Right lung (tissue), 2 donors: ENCODE measurements at regions not wholly inside any gene's neighbourhood (a gene's known extent, or its start where the extent isn't known, plus 50 kb on each side); places are given as distances from the start of the nearest gene placed in this dataset.
"Not testable (repeated sequence)": the region's sequence is repeated elsewhere in the genome, so short reads cannot be mapped to it uniquely, and the experiment has no call there.

Experiments
- DNase-seq, 2 donors: peaks; one replicate each; pipeline ENCODE4 v3.0.0-alpha.2; 2013

- no peak for DNase-seq
Observed at GRCh38 chr10:80750268-80750667, 212.6 kb downstream of the SH2D4B start.

GRCh38 chr10:80751940-80752339 is 214.2 kb downstream of the SH2D4B start:
- DNase-seq = no peak

GRCh38 chr10:80753612-80754011 is 215.9 kb downstream of the SH2D4B start:
- no peak for DNase-seq

GRCh38 chr10:80755893-80756292 is 218.2 kb downstream of the SH2D4B start:
- no peak for DNase-seq

- DNase-seq = no peak
Observed at GRCh38 chr10:80759693-80760092, 222.0 kb downstream of the SH2D4B start.

- DNase-seq = no peak
Observed at GRCh38 chr10:80760914-80761371, 223.2 kb downstream of the SH2D4B start.

GRCh38 chr10:80767963-80768362 is 230.3 kb downstream of the SH2D4B start:
- DNase-seq = no peak

- no peak for DNase-seq
Observed at GRCh38 chr10:80769700-80770160, 232.0 kb downstream of the SH2D4B start.

- no peak for DNase-seq
Observed at GRCh38 chr10:80770239-80770638, 232.5 kb downstream of the SH2D4B start.

GRCh38 chr10:80771285-80771684 is 233.6 kb downstream of the SH2D4B start:
- no peak for DNase-seq

GRCh38 chr10:80771902-80772555 is 234.3 kb downstream of the SH2D4B start:
- no peak for DNase-seq

- no peak for DNase-seq
Observed at GRCh38 chr10:80772596-80772995, 234.9 kb downstream of the SH2D4B start.

- no peak for DNase-seq
Observed at GRCh38 chr10:80784695-80785094, 247.0 kb downstream of the SH2D4B start.

- DNase-seq = no peak
Observed at GRCh38 chr10:80786322-80786721, 248.6 kb downstream of the SH2D4B start.

- DNase-seq = no peak
Observed at GRCh38 chr10:80787952-80788351, 250.2 kb downstream of the SH2D4B start.

GRCh38 chr10:80794994-80795393 is 257.3 kb downstream of the SH2D4B start:
- DNase-seq = no peak

GRCh38 chr10:80805343-80806020 is 267.8 kb downstream of the SH2D4B start:
- no peak for DNase-seq

GRCh38 chr10:80814147-80814652 is 276.5 kb downstream of the SH2D4B start:
- no peak for DNase-seq

GRCh38 chr10:80829151-80829550 is 291.4 kb downstream of the SH2D4B start:
- no peak for DNase-seq

- no peak for DNase-seq
Observed at GRCh38 chr10:80829562-80829961, 291.9 kb downstream of the SH2D4B start.

- not testable (repeated sequence) for DNase-seq
Observed at GRCh38 chr10:80832693-80833092, 295.0 kb downstream of the SH2D4B start.

GRCh38 chr10:80855348-80855971 is 317.8 kb downstream of the SH2D4B start:
- DNase-seq = peak in 1 of 2 donors; percentile 1

- no peak for DNase-seq
Observed at GRCh38 chr10:80856186-80856585, 318.5 kb downstream of the SH2D4B start.
